H9 (cell line): ENCODE measurements at regions not wholly inside any gene's neighbourhood (a gene's known extent, or its start where the extent isn't known, plus 50 kb on each side); places are given as distances from the start of the nearest gene placed in this dataset.

Experiments
- DNase-seq: peaks from one replicate; pipeline ENCODE4 v3.0.0-alpha.2; 2017
- H2AFZ ChIP-seq: one replicate; pipeline ENCODE4 v1.6.1; 2013; ENCODE audit warnings: mild to moderate bottlenecking, low read length, control low read depth, moderate library complexity
- H2AK5ac ChIP-seq: 2 replicates; pipeline ENCODE4 v1.6.1; 2013; ENCODE audit warnings: low read length, control low read depth, mixed read lengths; ENCODE audit not compliant: insufficient read length
- H2BK120ac ChIP-seq: one replicate; pipeline ENCODE4 v1.6.1; 2013; ENCODE audit warnings: low read depth, mild to moderate bottlenecking, low read length, control low read depth, inconsistent platforms; ENCODE audit not compliant: poor library complexity, severe bottlenecking
- H2BK12ac ChIP-seq: 2 replicates; pipeline ENCODE4 v1.6.1; 2013; ENCODE audit warnings: low read length, control low read depth, mixed read lengths, low read depth; ENCODE audit not compliant: insufficient read length
- H2BK15ac ChIP-seq: 2 replicates; pipeline ENCODE4 v1.6.1; 2013; ENCODE audit warnings: low read depth, low read length, control low read depth
- H2BK20ac ChIP-seq: one replicate; pipeline ENCODE4 v1.6.1; 2013; ENCODE audit warnings: low read depth, mild to moderate bottlenecking, low read length, control low read depth, inconsistent platforms; ENCODE audit not compliant: poor library complexity, severe bottlenecking
- H2BK5ac ChIP-seq: 2 replicates; pipeline ENCODE4 v1.6.1; 2013; ENCODE audit warnings: low read length, control low read depth, mixed read lengths; ENCODE audit not compliant: insufficient read length
- H3K14ac ChIP-seq: 2 replicates; pipeline ENCODE4 v1.6.1; 2013; ENCODE audit warnings: low read length, control low read depth; ENCODE audit not compliant: insufficient read depth
- H3K18ac ChIP-seq: 2 replicates; pipeline ENCODE4 v1.6.1; 2013; ENCODE audit warnings: low read depth, mild to moderate bottlenecking, mixed read lengths, low read length, control low read depth; ENCODE audit not compliant: insufficient read length
- H3K23ac ChIP-seq: 2 replicates; pipeline ENCODE4 v1.6.1; 2013; ENCODE audit warnings: low read length, control low read depth, mixed read lengths, low read depth; ENCODE audit not compliant: insufficient read length
- H3K23me2 ChIP-seq: 2 replicates; pipeline ENCODE4 v1.6.1; 2013; ENCODE audit warnings: low read depth, mild to moderate bottlenecking, mixed read lengths, low read length, control low read depth; ENCODE audit not compliant: insufficient read length, poor library complexity, severe bottlenecking
- H3K27ac ChIP-seq: 2 replicates; pipeline ENCODE4 v1.5.1; 2013; ENCODE audit warnings: low read length, control low read depth, mixed read lengths, low read depth; ENCODE audit not compliant: insufficient read length
- H3K27me3 ChIP-seq: 2 replicates; pipeline ENCODE4 v1.6.1; 2013; ENCODE audit warnings: low read length, control low read depth, inconsistent platforms; ENCODE audit not compliant: insufficient read depth
- H3K4ac ChIP-seq: 2 replicates; pipeline ENCODE4 v1.6.1; 2013; ENCODE audit warnings: low read depth, mild to moderate bottlenecking, control low read depth, inconsistent platforms, low read length, moderate library complexity
- H3K4me1 ChIP-seq: 2 replicates; pipeline ENCODE4 v1.6.1; 2013; ENCODE audit warnings: low read length, control low read depth, inconsistent platforms; ENCODE audit not compliant: insufficient read depth
- H3K4me2 ChIP-seq: 2 replicates; pipeline ENCODE4 v1.6.1; 2013; ENCODE audit warnings: low read length, control low read depth, mixed read lengths; ENCODE audit not compliant: insufficient read length, insufficient read depth
- H3K56ac ChIP-seq: 2 replicates; pipeline ENCODE4 v1.6.1; 2013; ENCODE audit warnings: low read depth, mild to moderate bottlenecking, mixed read lengths, low read length, control low read depth; ENCODE audit not compliant: insufficient read length
- H3K79me1 ChIP-seq: 2 replicates; pipeline ENCODE4 v1.6.1; 2013; ENCODE audit warnings: low read depth, mild to moderate bottlenecking, moderate library complexity, low read length, control low read depth, inconsistent platforms; ENCODE audit not compliant: insufficient read depth, poor library complexity, severe bottlenecking
- H3K79me2 ChIP-seq: 2 replicates; pipeline ENCODE4 v1.6.1; 2013; ENCODE audit warnings: low read length, control low read depth, inconsistent platforms; ENCODE audit not compliant: insufficient read depth
- H3K9ac ChIP-seq: 2 replicates; pipeline ENCODE4 v1.6.1; 2013; ENCODE audit warnings: low read length, control low read depth, mixed read lengths; ENCODE audit not compliant: insufficient read length; ENCODE audit errors: extremely low read depth
- H3K9me3 ChIP-seq: one replicate; pipeline ENCODE4 v1.6.1; 2013; ENCODE audit warnings: low read depth, low read length, inconsistent platforms; ENCODE audit not compliant: control insufficient read depth
- H3T11ph ChIP-seq: one replicate; pipeline ENCODE4 v1.6.1; 2013; ENCODE audit warnings: mild to moderate bottlenecking, low read length, control low read depth, inconsistent platforms
- H4K20me1 ChIP-seq: one replicate; pipeline ENCODE4 v1.6.1; 2013; ENCODE audit not compliant: control insufficient read depth, insufficient read length, insufficient read depth
- H4K5ac ChIP-seq: 2 replicates; pipeline ENCODE4 v1.6.1; 2013; ENCODE audit warnings: low read depth, mild to moderate bottlenecking, mixed read lengths, low read length, control low read depth; ENCODE audit not compliant: insufficient read length
- H4K8ac ChIP-seq: replicated peaks from 2 replicates; pipeline ENCODE4 v1.6.1; 2013; ENCODE audit warnings: low read length, control low read depth, mixed read lengths, low read depth; ENCODE audit not compliant: insufficient read length
- H4K91ac ChIP-seq: 2 replicates; pipeline ENCODE4 v1.6.1; 2013; ENCODE audit warnings: low read depth, mild to moderate bottlenecking, moderate library complexity, mixed read lengths, low read length, control low read depth; ENCODE audit not compliant: insufficient read length
- H3K27ac Mint-ChIP-seq, 3 experiments: 2 replicates in 2 of 3; 3 replicates in 1 of 3; pipeline ENCODE4 v1.8.0; 2020 to 2021; ENCODE audit warnings: mixed read lengths in 3 of 3, mild to moderate bottlenecking in 1 of 3, moderate library complexity in 1 of 3
- H3K27me3 Mint-ChIP-seq: 2 replicates; pipeline ENCODE4 v1.8.0; 2021; ENCODE audit warnings: low read depth, mild to moderate bottlenecking, moderate library complexity, mixed read lengths
- H3K36me3 Mint-ChIP-seq, 3 experiments: 2 replicates in 2 of 3; 3 replicates in 1 of 3; pipeline ENCODE4 v1.8.0; 2020 to 2021; ENCODE audit warnings: low read depth in 3 of 3, mixed read lengths in 3 of 3; ENCODE audit not compliant: insufficient read depth in 1 of 3
- H3K4me1 Mint-ChIP-seq, 2 experiments: 2 replicates each; pipeline ENCODE4 v1.8.0; 2020; ENCODE audit warnings: mixed read lengths in 2 of 2
- H3K4me3 Mint-ChIP-seq, 2 experiments: 2 replicates in 1 of 2; 3 replicates in 1 of 2; pipeline ENCODE4 v1.8.0; 2020 to 2021; ENCODE audit warnings: mild to moderate bottlenecking in 2 of 2, mixed read lengths in 2 of 2, moderate library complexity in 1 of 2
- H3K9me3 Mint-ChIP-seq, 2 experiments: 2 replicates in 1 of 2; 3 replicates in 1 of 2; pipeline ENCODE4 v1.8.0; 2020; ENCODE audit warnings: mild to moderate bottlenecking in 2 of 2, mixed read lengths in 2 of 2, moderate library complexity in 1 of 2
- CTCF ChIP-seq: fragments of 200-600 bp; sonication (generic); conservative IDR thresholded peaks from 3 replicates; pipeline ENCODE4 v1.8.0; 2021; ENCODE audit warnings: antibody characterized with exemption, mild to moderate bottlenecking
- WGBS: extraction: QIAGEN DNeasy Blood & Tissue Kit; methylation state at CpG from one replicate; pipeline ENCODE4 v1.1.7; 2013; ENCODE audit warnings: missing lambda C conversion rate, low lambda C conversion rate, mixed read lengths; ENCODE audit not compliant: insufficient read length; ENCODE audit errors: extremely low coverage; 5-methylcytosine and 5-hydroxymethylcytosine counted together

GRCh38 chr4:111854494-111855087 is 290.7 kb upstream of the FAM241A start:
- no peak overlapping the region for H3K9ac ChIP-seq
- no peak overlapping the region for H2BK15ac ChIP-seq
- no peak overlapping the region for H3K14ac ChIP-seq
- H3K18ac ChIP-seq, result no peak overlapping the region
- H3K4me2 ChIP-seq, result no peak overlapping the region
- Mint-ChIP-seq H3K36me3 (no peaks in the 10 kb centered on the region), H3K27me3 (no peaks in the 10 kb centered on the region), H3K27ac (no peak overlapping the region), H3K9me3 (no peaks in the 10 kb centered on the region), H3K4me1 (no peaks in the 10 kb centered on the region), H3K4me3 (no peak overlapping the region)
- no peak overlapping the region for H2BK12ac ChIP-seq
- H3K4me1 ChIP-seq, result no peaks in the 10 kb centered on the region
- no peak overlapping the region for H4K8ac ChIP-seq
- no peaks in the 10 kb centered on the region for H4K20me1 ChIP-seq
- no peak overlapping the region for H3K56ac ChIP-seq
- no peaks in the 10 kb centered on the region for H3K79me2 ChIP-seq
- no peak overlapping the region for H2BK20ac ChIP-seq
- H3K79me1 ChIP-seq, result no peaks in the 10 kb centered on the region
- no peaks in the 10 kb centered on the region for H3K9me3 ChIP-seq
- WGBS, result no CpG with 5 or more reads among the region's 1 CpG
- H3K23me2 ChIP-seq, result no peaks in the 10 kb centered on the region
- no peak overlapping the region for H2BK120ac ChIP-seq
- H3K23ac ChIP-seq, result no peak overlapping the region
- H4K5ac ChIP-seq, result no peak overlapping the region
- no peak overlapping the region for H3T11ph ChIP-seq
- H2AK5ac ChIP-seq, result no peak overlapping the region
- H2AFZ ChIP-seq, result no peak overlapping the region
- peak; percentile 81 for TF ChIP-seq CTCF
- H3K27ac ChIP-seq, result no peak overlapping the region
- H2BK5ac ChIP-seq, result no peak overlapping the region
- H4K91ac ChIP-seq, result no peak overlapping the region
- H3K27me3 ChIP-seq, result no peaks in the 10 kb centered on the region
- H3K4ac ChIP-seq, result no peak overlapping the region
- no peak for DNase-seq
